ENCODE measurements at regions not wholly inside any gene's neighbourhood (a gene's known extent, or its start where the extent isn't known, plus 50 kb on each side); places are given as distances from the start of the nearest gene placed in this dataset.

- no peak for DNase-seq (ENCODE audit: low read depth)
Measured at GRCh38 chr6:19734519-19734918, 102.7 kb upstream of the ID4 start.

- DNase-seq (ENCODE audit: low read depth): no peak
Measured at GRCh38 chr6:19736066-19736465, 101.1 kb upstream of the ID4 start.

GRCh38 chr6:19738010-19738409 is 99.2 kb upstream of the ID4 start:
- DNase-seq (ENCODE audit: low read depth): no peak

GRCh38 chr6:19749722-19750121 is 87.4 kb upstream of the ID4 start:
- DNase-seq (ENCODE audit: low read depth): no peak

- no peak for DNase-seq (ENCODE audit: low read depth)
Measured at GRCh38 chr6:19752746-19753145, 84.4 kb upstream of the ID4 start.

GRCh38 chr6:19753826-19754225 is 83.3 kb upstream of the ID4 start:
- no peak for DNase-seq (ENCODE audit: low read depth)

GRCh38 chr6:19754686-19755085 is 82.5 kb upstream of the ID4 start:
- DNase-seq (ENCODE audit: low read depth): peak; percentile 20

GRCh38 chr6:19755181-19755580 is 82.0 kb upstream of the ID4 start:
- DNase-seq (ENCODE audit: low read depth): no peak

GRCh38 chr6:19757036-19757435 is 80.1 kb upstream of the ID4 start:
- DNase-seq (ENCODE audit: low read depth): peak; percentile 80

- peak; percentile 96 for DNase-seq (ENCODE audit: low read depth)
Measured at GRCh38 chr6:19759117-19759880, 77.9 kb upstream of the ID4 start.

- no peak for DNase-seq (ENCODE audit: low read depth)
Measured at GRCh38 chr6:19761121-19761520, 76.0 kb upstream of the ID4 start.

- peak; percentile 57 for DNase-seq (ENCODE audit: low read depth)
Measured at GRCh38 chr6:19771753-19772336, 65.3 kb upstream of the ID4 start.

- DNase-seq (ENCODE audit: low read depth): no peak
Measured at GRCh38 chr6:19772891-19773290, 64.3 kb upstream of the ID4 start.

GRCh38 chr6:19781269-19781668 is 55.9 kb upstream of the ID4 start:
- no peak for DNase-seq (ENCODE audit: low read depth)

- DNase-seq (ENCODE audit: low read depth): no peak
Measured at GRCh38 chr6:19782588-19782987, 54.6 kb upstream of the ID4 start.
